Immature natural killer cell (primary cell): ENCODE measurements at regions not wholly inside any gene's neighbourhood (a gene's known extent, or its start where the extent isn't known, plus 50 kb on each side); places are given as distances from the start of the nearest gene placed in this dataset.

Experiments
- DNase-seq, 3 donors: peaks; one replicate each; pipeline ENCODE4 v3.0.0; 2022; ENCODE audit warnings: mixed read lengths in 1 of 3
- H3K27ac Mint-ChIP-seq, 6 donors: one replicate each; pipeline ENCODE4 v1.8.0; 2020; ENCODE audit warnings: mixed read lengths in 6 of 6, mild to moderate bottlenecking in 5 of 6, inconsistent platforms in 4 of 6, moderate library complexity in 3 of 6
- H3K27me3 Mint-ChIP-seq, 3 donors: one replicate each; pipeline ENCODE4 v1.8.0; 2020 to 2021; ENCODE audit warnings: low read depth in 3 of 3, mild to moderate bottlenecking in 3 of 3, mixed read lengths in 3 of 3, moderate library complexity in 3 of 3, inconsistent platforms in 1 of 3
- H3K36me3 Mint-ChIP-seq, 3 donors: one replicate each; pipeline ENCODE4 v1.8.0; 2020; ENCODE audit warnings: mixed read lengths in 3 of 3, inconsistent platforms in 2 of 3, mild to moderate bottlenecking in 2 of 3
- H3K4me1 Mint-ChIP-seq, 2 donors: one replicate each; pipeline ENCODE4 v1.8.0; 2020; ENCODE audit warnings: inconsistent platforms in 2 of 2, mild to moderate bottlenecking in 2 of 2, mixed read lengths in 2 of 2, moderate library complexity in 1 of 2
- H3K4me3 Mint-ChIP-seq, 5 donors: one replicate each; pipeline ENCODE4 v1.8.0; 2020; ENCODE audit warnings: mild to moderate bottlenecking in 5 of 5, mixed read lengths in 5 of 5, inconsistent platforms in 3 of 5, moderate library complexity in 3 of 5
- H3K9me3 Mint-ChIP-seq, 6 donors: one replicate each; pipeline ENCODE4 v1.8.0; 2020; ENCODE audit warnings: mild to moderate bottlenecking in 6 of 6, mixed read lengths in 6 of 6, inconsistent platforms in 4 of 6, moderate library complexity in 3 of 6

DNA sequence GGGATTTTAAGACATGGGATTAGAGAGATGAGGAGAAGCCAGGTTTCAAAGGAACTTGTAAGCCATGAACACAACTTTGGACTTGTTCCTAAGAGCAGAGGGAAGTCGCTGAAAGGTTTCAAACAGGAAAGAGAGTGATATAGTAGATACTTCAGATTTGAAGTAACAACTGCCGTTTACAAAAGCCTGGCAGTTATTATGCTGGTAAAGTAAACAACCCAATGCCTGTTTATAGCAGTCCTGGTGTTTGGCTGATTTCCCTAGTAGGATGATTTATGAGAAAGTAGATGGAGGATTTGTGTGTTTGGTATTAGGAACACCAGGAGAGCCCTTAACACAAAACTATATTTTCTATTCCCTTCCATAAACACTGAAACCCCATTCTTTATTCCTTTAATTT, 285.7 kb downstream of the RMST start:
- Mint-ChIP-seq H3K27me3 (no peaks in the 10 kb centered on the region), H3K36me3 (no peaks in the 10 kb centered on the region), H3K9me3 (peaks cover 0 to 10% (median 3%) of the 10 kb centered on the region in 6 donors), H3K27ac (no peak overlapping the region), H3K4me3 (no peak overlapping the region), H3K4me1 (no peaks in the 10 kb centered on the region)
- DNase-seq, result no peak

DNA sequence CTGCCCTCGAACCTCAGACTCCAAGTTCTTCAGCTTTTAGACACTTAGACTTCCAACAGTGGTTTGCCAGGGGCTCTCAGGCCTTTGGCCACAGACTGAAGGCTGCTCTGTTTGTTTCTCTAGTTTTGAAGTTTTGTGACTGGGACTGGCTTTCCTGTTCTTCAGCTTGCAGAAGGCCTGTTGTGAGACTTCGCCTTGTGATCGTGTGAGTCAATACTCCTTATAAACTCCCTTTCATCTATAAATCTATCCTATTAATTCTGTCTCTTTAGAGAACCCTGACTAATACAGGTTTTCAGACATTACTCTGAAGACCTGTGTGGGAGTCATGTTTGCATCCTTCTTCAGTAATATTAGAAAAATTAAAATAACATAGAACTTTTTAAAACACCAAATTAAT, 289.1 kb downstream of the RMST start:
- Mint-ChIP-seq H3K4me1 (no peaks in the 10 kb centered on the region), H3K27me3 (no peaks in the 10 kb centered on the region), H3K27ac (no peak overlapping the region), H3K4me3 (no peak overlapping the region), H3K36me3 (no peaks in the 10 kb centered on the region), H3K9me3 (peaks cover 0 to 10% (median 3%) of the 10 kb centered on the region in 6 donors)
- DNase-seq, result no peak

DNA sequence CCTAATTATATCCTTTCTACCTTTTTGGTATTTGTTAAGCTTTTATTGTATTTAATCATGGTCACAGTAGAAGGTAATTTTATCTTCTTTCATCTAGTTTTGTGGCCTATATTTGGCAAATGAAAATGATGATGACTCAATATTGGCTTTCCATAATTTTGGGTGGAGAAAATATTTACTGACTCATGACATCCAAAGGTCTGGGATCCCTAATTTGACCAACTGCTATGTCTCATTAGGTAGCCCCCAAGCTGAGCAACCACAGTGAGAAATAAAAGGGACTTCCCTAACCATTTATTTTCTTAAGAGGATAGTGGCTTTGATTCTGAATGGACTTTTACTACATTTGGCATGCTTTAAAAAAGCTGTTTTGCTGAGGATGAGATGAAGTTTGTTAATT, 289.5 kb downstream of the RMST start:
- DNase-seq, result no peak
- no peaks in the 10 kb centered on the region for H3K4me1 Mint-ChIP-seq
- H3K27ac Mint-ChIP-seq, result no peak overlapping the region
- no peaks in the 10 kb centered on the region for H3K36me3 Mint-ChIP-seq
- no peaks in the 10 kb centered on the region for H3K27me3 Mint-ChIP-seq
- H3K9me3 Mint-ChIP-seq, result peaks cover 0 to 10% (median 3%) of the 10 kb centered on the region in 6 donors
- H3K4me3 Mint-ChIP-seq, result no peak overlapping the region

DNA sequence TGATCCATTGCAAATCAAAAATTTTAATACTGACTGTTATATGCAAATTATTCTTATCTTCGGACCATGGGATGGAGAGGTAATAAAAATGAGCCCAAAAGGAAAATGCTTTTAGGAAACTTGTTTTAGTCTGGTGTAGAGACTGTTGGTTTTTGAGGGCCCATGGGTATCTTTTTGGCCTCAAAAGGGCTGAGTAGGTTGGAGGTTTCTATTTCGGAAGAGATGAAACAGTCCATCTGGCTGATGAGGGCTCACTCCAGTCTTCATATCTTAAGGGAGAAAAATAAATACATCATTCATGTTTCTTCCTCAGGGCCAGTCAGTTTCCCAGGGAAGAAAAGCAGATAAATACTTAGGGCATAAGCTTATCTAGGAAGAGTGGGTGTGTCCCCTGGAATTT, 290.7 kb downstream of the RMST start:
- Mint-ChIP-seq H3K4me1 (no peaks in the 10 kb centered on the region), H3K9me3 (peaks cover 1 to 14% (median 4%) of the 10 kb centered on the region in 6 donors), H3K27me3 (peaks cover 0 to 4% (median 0%) of the 10 kb centered on the region in 3 donors), H3K27ac (no peak overlapping the region), H3K36me3 (no peaks in the 10 kb centered on the region), H3K4me3 (no peak overlapping the region)
- no peak for DNase-seq

DNA sequence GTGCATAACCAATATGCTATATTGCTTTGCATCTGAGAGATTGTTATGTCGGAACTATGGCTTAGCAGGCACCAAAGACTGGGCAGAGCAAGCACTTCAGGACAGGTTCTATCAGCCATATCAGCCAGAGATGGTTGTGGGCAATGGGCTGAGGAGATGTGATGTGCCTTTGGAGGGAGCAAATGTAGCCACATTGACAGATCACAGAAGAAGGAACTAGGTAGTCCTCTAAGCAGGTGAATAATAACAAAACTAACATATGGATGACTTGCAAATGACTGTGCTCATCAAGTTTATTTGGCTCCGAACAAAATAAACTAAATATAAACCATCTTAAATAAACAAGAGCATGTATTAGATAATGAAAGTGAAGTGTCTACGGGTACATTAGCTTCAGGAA, 291.7 kb downstream of the RMST start:
- Mint-ChIP-seq H3K4me1 (no peaks in the 10 kb centered on the region), H3K36me3 (no peaks in the 10 kb centered on the region), H3K27me3 (peaks cover 0 to 4% (median 0%) of the 10 kb centered on the region in 3 donors), H3K4me3 (no peak overlapping the region), H3K9me3 (peaks cover 0 to 23% (median 3%) of the 10 kb centered on the region in 6 donors), H3K27ac (no peak overlapping the region)
- DNase-seq, result no peak

DNA sequence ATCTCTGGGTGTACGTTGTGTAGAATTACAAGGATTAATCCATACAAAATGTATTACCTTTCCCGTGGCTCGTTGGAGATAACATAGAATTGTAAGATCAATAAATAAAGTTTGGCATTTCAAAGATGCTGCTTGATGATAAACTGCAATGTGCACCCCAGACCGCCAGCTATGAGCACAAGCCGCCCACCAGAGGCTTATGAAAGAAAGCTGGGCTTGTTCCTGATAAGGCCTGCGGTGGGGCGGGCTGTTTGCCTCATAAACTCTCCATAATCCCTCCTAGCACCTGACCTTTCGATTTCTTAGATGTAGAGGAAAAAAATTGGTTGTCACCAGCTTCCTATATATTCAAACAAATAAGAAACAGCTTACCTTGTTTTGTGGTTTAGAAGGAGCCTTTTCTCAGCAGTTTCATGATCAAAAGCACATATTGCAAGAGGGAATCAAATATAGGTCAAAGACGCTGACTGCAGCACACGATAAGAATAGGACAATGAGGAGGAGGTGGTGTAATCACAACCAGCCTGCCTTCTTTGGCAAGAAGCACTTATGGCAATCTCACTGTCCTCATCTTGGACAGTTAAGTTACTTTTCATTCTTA, 293.6 kb downstream of the RMST start:
- DNase-seq, result no peak
- Mint-ChIP-seq H3K36me3 (no peaks in the 10 kb centered on the region), H3K27me3 (peaks cover 0 to 4% (median 0%) of the 10 kb centered on the region in 3 donors), H3K27ac (no peak overlapping the region), H3K4me3 (no peak overlapping the region), H3K9me3 (peaks cover 0 to 24% (median 3%) of the 10 kb centered on the region in 6 donors), H3K4me1 (no peaks in the 10 kb centered on the region)

DNA sequence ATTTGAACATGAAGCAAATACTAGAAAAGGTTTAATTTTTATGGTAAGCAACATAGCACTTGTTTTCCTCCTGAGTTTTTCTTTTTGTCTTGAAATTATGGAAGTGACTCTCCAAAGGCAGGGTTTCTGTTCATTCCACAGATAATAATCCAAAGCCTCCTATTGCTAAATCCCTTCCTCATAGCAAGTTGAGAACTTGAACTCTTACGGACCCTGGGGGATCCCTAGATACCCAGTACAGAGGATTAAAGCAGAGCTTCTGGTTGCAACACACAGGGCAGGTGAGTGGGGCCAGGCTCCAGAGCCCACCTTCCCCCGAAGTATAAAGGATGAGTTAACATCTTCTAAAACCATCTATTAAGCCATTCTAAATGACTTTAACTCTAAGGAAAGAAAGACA, 294.1 kb downstream of the RMST start:
- H3K27ac Mint-ChIP-seq, result no peak overlapping the region
- H3K4me1 Mint-ChIP-seq, result no peaks in the 10 kb centered on the region
- peaks cover 0 to 4% (median 0%) of the 10 kb centered on the region in 3 donors for H3K27me3 Mint-ChIP-seq
- no peak for DNase-seq
- peaks cover 0 to 25% (median 3%) of the 10 kb centered on the region in 6 donors for H3K9me3 Mint-ChIP-seq
- no peak overlapping the region for H3K4me3 Mint-ChIP-seq
- no peaks in the 10 kb centered on the region for H3K36me3 Mint-ChIP-seq

DNA sequence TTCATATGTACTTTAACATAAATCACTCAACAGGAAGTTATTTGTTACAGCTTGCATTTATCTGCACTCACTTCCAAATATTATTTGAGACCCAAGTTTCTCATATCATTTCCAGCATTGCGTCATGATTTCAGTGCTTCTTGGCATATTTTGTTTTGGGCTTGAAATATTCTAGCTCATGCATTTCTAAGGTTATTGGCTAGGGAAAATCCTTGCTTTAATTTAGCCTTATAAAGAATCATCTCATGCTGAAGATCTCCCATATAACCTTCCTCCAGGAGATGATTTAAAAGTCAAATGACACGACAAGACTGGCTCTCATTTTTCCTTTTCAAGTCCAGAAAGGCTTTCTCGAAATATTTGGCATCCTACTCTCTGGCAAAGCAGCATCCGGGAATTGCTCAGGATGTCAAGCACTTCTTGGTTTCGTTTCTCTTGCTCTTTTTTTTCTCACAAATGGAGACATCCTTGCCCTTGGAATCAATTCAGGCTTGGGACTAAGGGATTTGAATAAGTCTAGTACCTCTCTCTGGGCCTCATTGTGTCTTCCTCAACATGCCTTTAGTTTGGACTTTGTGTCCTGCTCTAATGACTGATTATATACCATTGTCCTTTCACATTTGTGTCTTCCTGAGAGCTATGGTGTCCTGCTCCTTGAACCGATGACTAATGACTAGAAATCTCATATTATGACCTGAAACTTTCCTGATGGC, 295.0 kb downstream of the RMST start:
- Mint-ChIP-seq H3K9me3 (peaks cover 0 to 30% (median 4%) of the 10 kb centered on the region in 6 donors), H3K27ac (no peak overlapping the region), H3K4me1 (no peaks in the 10 kb centered on the region), H3K36me3 (no peaks in the 10 kb centered on the region), H3K27me3 (peaks cover 0 to 4% (median 0%) of the 10 kb centered on the region in 3 donors), H3K4me3 (no peak overlapping the region)
- DNase-seq, result no peak

DNA sequence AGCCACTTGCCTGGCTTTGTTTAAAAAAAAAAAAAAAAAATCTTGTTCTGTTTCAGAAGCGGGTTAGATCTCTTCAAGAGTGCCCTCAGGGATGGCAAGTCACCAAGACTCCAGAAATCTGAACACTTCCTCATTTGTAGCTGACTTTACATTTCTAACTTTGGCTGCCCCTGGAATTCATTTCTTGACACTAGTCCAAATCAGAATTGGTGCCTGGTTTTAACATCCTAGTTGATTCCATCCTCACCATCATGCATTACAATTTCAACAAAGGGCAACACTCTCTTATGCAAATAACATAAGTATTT, 295.5 kb downstream of the RMST start:
- no peak overlapping the region for H3K27ac Mint-ChIP-seq
- H3K36me3 Mint-ChIP-seq, result peaks cover 0 to 2% (median 0%) of the 10 kb centered on the region in 3 donors
- H3K9me3 Mint-ChIP-seq, result peaks cover 0 to 33% (median 4%) of the 10 kb centered on the region in 6 donors
- H3K4me3 Mint-ChIP-seq, result no peak overlapping the region
- no peaks in the 10 kb centered on the region for H3K4me1 Mint-ChIP-seq
- DNase-seq, result no peak
- peaks cover 0 to 4% (median 0%) of the 10 kb centered on the region in 3 donors for H3K27me3 Mint-ChIP-seq

DNA sequence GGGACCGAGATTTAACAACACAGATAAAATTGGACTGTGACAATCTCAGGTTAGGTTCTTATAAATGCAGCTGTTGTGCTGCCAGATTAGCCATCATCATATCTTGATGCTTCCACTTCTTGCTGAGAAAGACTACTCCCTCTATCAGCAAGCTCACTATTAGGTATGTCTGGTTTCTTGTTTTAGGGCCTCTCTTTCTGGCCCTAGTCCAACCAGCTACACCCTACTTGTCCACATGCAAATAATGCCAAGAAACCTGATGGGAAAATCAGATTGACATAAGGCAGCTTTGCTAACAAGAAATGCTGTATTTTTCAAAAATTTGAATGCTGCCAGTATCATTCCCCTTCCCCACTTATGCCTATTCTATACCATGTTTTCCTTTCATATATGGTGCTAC, 296.0 kb downstream of the RMST start:
- Mint-ChIP-seq H3K27me3 (peaks cover 0 to 5% (median 0%) of the 10 kb centered on the region in 3 donors), H3K27ac (no peak overlapping the region), H3K36me3 (peaks cover 0 to 2% (median 0%) of the 10 kb centered on the region in 3 donors), H3K9me3 (peaks cover 0 to 35% (median 4%) of the 10 kb centered on the region in 6 donors), H3K4me3 (no peak overlapping the region), H3K4me1 (no peaks in the 10 kb centered on the region)
- DNase-seq, result no peak

DNA sequence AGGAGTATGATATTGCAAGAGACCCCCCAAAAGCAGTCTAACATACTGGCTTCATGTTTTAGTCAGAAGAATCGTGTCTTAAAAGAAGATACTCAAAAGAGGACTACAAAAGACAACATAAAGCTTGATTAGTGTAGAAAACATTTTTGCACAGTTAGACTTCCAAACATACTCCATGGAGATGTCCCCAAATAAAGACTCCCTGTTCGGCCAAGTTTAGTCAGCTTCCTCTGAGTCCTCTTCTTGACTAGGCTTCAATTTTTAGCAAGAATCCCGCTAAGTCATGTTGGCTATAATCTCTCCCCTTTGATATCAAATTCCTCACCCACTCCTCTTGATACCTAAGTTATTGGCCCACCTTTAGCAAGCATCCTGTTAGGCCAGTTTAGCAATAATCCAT, 298.0 kb downstream of the RMST start:
- Mint-ChIP-seq H3K4me1 (no peaks in the 10 kb centered on the region), H3K4me3 (no peak overlapping the region), H3K27ac (no peak overlapping the region), H3K36me3 (peaks cover 0 to 2% (median 0%) of the 10 kb centered on the region in 3 donors), H3K9me3 (peaks cover 0 to 44% (median 7%) of the 10 kb centered on the region in 6 donors), H3K27me3 (peaks cover 0 to 5% (median 0%) of the 10 kb centered on the region in 3 donors)
- DNase-seq, result no peak

DNA sequence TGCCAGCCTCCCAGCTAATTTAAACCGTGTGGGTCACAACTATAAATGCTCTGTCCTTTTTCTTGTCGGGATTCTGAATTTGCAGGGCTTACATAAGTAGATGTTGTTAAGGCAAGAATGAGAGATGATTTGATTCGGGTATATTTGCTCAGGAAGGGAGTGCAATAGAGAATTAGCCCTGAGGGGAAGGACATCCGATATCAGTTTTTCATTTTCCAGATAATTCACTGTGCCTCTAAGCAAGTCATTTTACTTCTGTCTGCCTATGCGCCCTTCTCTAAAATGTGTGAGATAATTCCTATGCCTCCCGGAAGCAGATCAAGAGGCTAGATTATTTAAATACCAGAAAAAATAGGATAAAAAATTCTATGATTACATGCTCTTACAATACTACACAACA, 300.5 kb downstream of the RMST start:
- H3K4me1 Mint-ChIP-seq, result no peaks in the 10 kb centered on the region
- H3K27ac Mint-ChIP-seq, result no peak overlapping the region
- peaks cover 0 to 2% (median 0%) of the 10 kb centered on the region in 3 donors for H3K36me3 Mint-ChIP-seq
- peaks cover 0 to 32% (median 6%) of the 10 kb centered on the region in 6 donors for H3K9me3 Mint-ChIP-seq
- H3K27me3 Mint-ChIP-seq, result peaks cover 0 to 2% (median 0%) of the 10 kb centered on the region in 3 donors
- DNase-seq, result no peak
- no peak overlapping the region for H3K4me3 Mint-ChIP-seq

DNA sequence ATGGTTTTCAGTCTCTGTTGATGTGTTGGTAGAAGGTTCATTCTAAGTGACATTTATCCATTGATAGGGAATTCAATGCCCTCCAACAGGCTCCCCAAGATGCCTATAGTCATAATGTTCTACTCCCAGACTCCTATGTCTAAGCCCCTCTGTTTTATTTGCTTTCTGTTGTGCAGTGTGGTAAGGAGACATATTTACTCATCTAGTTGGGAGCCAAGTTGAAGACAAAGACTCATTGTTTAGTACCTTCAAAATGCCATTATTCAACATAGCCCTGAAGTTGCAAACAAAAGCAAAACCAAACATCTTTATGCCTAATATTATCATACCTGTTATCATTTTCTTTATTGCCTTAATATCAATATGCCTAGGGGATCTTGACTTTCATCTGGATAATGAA, 302.1 kb downstream of the RMST start:
- Mint-ChIP-seq H3K27me3 (peaks cover 0 to 2% (median 0%) of the 10 kb centered on the region in 3 donors), H3K4me3 (no peak overlapping the region), H3K9me3 (peaks cover 0 to 24% (median 7%) of the 10 kb centered on the region in 6 donors), H3K36me3 (peaks cover 0 to 6% (median 0%) of the 10 kb centered on the region in 3 donors), H3K4me1 (no peaks in the 10 kb centered on the region), H3K27ac (no peak overlapping the region)
- no peak for DNase-seq

DNA sequence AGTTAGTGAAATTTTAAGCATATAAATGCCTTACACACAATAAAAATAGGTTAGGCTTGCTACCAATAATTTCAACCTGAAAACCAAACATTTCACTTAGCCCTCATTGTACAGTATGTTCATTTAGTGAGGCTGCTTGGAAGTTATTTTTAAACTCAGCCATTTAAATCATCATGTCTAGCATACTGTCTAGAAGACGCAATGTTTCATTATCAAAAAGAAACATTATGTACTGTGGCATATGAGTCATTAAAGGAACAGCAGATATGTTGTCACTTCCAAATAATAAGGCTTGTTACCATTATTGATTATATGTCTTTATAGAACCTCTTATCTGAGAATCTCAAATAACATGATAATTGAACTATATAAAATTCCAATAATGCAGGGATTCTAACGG, 304.7 kb downstream of the RMST start:
- Mint-ChIP-seq H3K4me1 (no peaks in the 10 kb centered on the region), H3K36me3 (peaks cover 0 to 6% (median 0%) of the 10 kb centered on the region in 3 donors), H3K27ac (no peak overlapping the region), H3K27me3 (peaks cover 0 to 2% (median 0%) of the 10 kb centered on the region in 3 donors), H3K4me3 (no peak overlapping the region), H3K9me3 (peaks cover 0 to 19% (median 5%) of the 10 kb centered on the region in 6 donors)
- DNase-seq, result no peak
